Endodermal cell (in vitro differentiated cells): ENCODE measurements at regions not wholly inside any gene's neighbourhood (a gene's known extent, or its start where the extent isn't known, plus 50 kb on each side); places are given as distances from the start of the nearest gene placed in this dataset.
A peak's percentile ranks its signal among the peaks of the same experiment; 100 is the strongest.

ENCODE experiments used
- DNase-seq: peaks from one replicate; pipeline ENCODE4 v3.0.0-alpha.2; 2017
- H3K27ac ChIP-seq: 2 replicates; pipeline ENCODE4 v1.5.1; 2013; ENCODE audit warnings: mild to moderate bottlenecking, low read depth, low read length, moderate library complexity
- H3K27me3 ChIP-seq: 2 replicates; pipeline ENCODE4 v1.6.1; 2013; ENCODE audit warnings: mild to moderate bottlenecking, low read length, moderate library complexity; ENCODE audit not compliant: insufficient read depth, control insufficient read depth, poor library complexity, severe bottlenecking
- H3K36me3 ChIP-seq: 2 replicates; pipeline ENCODE4 v1.7.0; 2013; ENCODE audit warnings: mild to moderate bottlenecking, low read length, moderate library complexity; ENCODE audit not compliant: control insufficient read depth, insufficient read depth
- H3K4me1 ChIP-seq: one replicate; pipeline ENCODE4 v1.7.0; 2013; ENCODE audit warnings: low read length; ENCODE audit not compliant: control insufficient read depth, insufficient read depth
- H3K4me3 ChIP-seq: 2 replicates; pipeline ENCODE4 v1.5.1; 2013; ENCODE audit warnings: mild to moderate bottlenecking, low read length, moderate library complexity
- H3K9ac ChIP-seq: 2 replicates; pipeline ENCODE4 v1.6.1; 2013; ENCODE audit warnings: mild to moderate bottlenecking, low read length, moderate library complexity; ENCODE audit not compliant: poor library complexity, severe bottlenecking; ENCODE audit errors: extremely low read depth
- H3K9me3 ChIP-seq: 2 replicates; pipeline ENCODE4 v1.6.1; 2013; ENCODE audit warnings: mild to moderate bottlenecking, low read length, moderate library complexity; ENCODE audit not compliant: control insufficient read depth
- H3K27ac Mint-ChIP-seq: 2 replicates; pipeline ENCODE4 v1.8.0; 2020; ENCODE audit warnings: mixed read lengths
- H3K27me3 Mint-ChIP-seq: 2 replicates; pipeline ENCODE4 v1.8.0; 2021; ENCODE audit warnings: mild to moderate bottlenecking, mixed read lengths; ENCODE audit not compliant: insufficient read depth
- H3K36me3 Mint-ChIP-seq: 2 replicates; pipeline ENCODE4 v1.8.0; 2020; ENCODE audit warnings: low read depth, mixed read lengths
- H3K4me1 Mint-ChIP-seq: 2 replicates; pipeline ENCODE4 v1.8.0; 2020; ENCODE audit warnings: mixed read lengths
- H3K4me3 Mint-ChIP-seq: 2 replicates; pipeline ENCODE4 v1.8.0; 2020; ENCODE audit warnings: mild to moderate bottlenecking, moderate library complexity, mixed read lengths
- H3K9me3 Mint-ChIP-seq: 2 replicates; pipeline ENCODE4 v1.8.0; 2020; ENCODE audit warnings: mild to moderate bottlenecking, mixed read lengths
- CTCF ChIP-seq: fragments of 200-600 bp; sonication (generic); conservative IDR thresholded peaks from 2 replicates; pipeline ENCODE4 v1.5.0; 2021; ENCODE audit warnings: antibody characterized with exemption, mild to moderate bottlenecking
- WGBS, 2 experiments: methylation state at CpG; one replicate each; pipeline versions ENCODE4 v1.1.5 to v1.1.7; 2013; ENCODE audit warnings: missing lambda C conversion rate in 2 of 2, mixed read lengths in 1 of 2; ENCODE audit not compliant: insufficient coverage in 1 of 2, insufficient read length in 1 of 2; 5-methylcytosine and 5-hydroxymethylcytosine counted together

- Mint-ChIP-seq H3K4me1 (peaks cover 18% of the 10 kb centered on the region), H3K27ac (no peak overlapping the region), H3K27me3 (peaks cover 7% of the 10 kb centered on the region), H3K4me3 (no peak overlapping the region), H3K36me3 (no peaks in the 10 kb centered on the region), H3K9me3 (no peaks in the 10 kb centered on the region)
- TF ChIP-seq CTCF = no peak
- H3K9ac ChIP-seq = no peak overlapping the region
- H3K4me1 ChIP-seq = peaks cover 26% of the 10 kb centered on the region
- no peak for DNase-seq
- H3K27me3 ChIP-seq = no peaks in the 10 kb centered on the region
- no peak overlapping the region for H3K4me3 ChIP-seq
- no peaks in the 10 kb centered on the region for H3K9me3 ChIP-seq
- WGBS, 2 experiments = 93% methylated on average over 7 to 9 of the region's 9 CpGs
- H3K27ac ChIP-seq = no peak overlapping the region
- H3K36me3 ChIP-seq = no peaks in the 10 kb centered on the region
Measured at GRCh38 chr7:131802195-131802864, 245.9 kb upstream of the PODXL start.

DNA sequence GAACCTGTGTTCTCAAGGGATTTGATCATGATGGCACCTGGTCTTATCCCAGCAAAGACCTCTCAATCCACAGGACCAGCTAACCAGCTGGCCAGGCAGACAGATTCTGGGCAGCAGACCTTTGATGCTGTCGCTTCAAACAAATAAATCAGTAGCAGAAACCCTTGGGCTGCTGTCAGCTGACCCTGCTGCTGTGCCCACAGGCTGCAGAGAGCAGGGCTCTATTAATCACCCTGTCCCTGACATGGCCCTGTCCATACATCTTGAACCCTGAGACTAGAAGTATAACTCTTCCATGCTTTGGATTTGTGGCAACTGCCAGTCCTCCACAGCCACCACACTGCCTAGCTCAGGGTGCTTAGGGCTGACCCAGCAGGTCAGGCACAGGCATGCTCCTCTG lies 244.1 kb upstream of the PODXL start:
- 88% methylated on average over 1 of the region's 1 CpG; no CpG with 5 or more reads in 1 of the 2 experiments for WGBS, 2 experiments
- H3K27me3 Mint-ChIP-seq = peaks cover 4% of the 10 kb centered on the region
- H3K27me3 ChIP-seq = no peaks in the 10 kb centered on the region
- H3K36me3 ChIP-seq = no peaks in the 10 kb centered on the region
- no peak for DNase-seq
- H3K4me3 ChIP-seq = no peak overlapping the region
- peaks cover 24% of the 10 kb centered on the region for H3K4me1 Mint-ChIP-seq
- peak overlapping the region; percentile 36 for H3K9ac ChIP-seq
- H3K4me3 Mint-ChIP-seq = no peak overlapping the region
- H3K9me3 Mint-ChIP-seq = no peaks in the 10 kb centered on the region
- TF ChIP-seq CTCF = no peak
- no peaks in the 10 kb centered on the region for H3K36me3 Mint-ChIP-seq
- no peaks in the 10 kb centered on the region for H3K9me3 ChIP-seq
- H3K27ac Mint-ChIP-seq = no peak overlapping the region
- peaks cover 30% of the 10 kb centered on the region for H3K4me1 ChIP-seq
- no peak overlapping the region for H3K27ac ChIP-seq

DNA sequence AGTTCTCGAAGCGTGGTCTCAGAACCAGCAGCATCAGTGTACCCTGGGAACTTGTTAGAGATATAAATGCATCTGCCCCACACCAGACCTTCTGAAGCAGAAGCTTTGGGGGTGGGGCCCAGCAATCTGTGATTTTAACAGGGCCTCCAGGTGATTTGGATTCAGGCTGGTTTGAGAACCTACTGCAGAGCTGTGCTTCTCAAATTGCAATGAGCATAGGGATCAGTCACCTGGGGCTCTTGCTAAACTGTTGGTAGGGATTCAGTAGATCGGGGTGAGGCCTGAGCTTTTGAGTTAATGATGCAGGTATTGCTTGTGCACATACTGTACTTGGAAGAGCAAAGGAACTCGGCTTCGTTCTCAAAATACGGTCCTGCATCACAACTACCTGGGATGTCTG lies 243.6 kb upstream of the PODXL start:
- Histone ChIP-seq H3K9me3 (no peaks in the 10 kb centered on the region), H3K36me3 (no peaks in the 10 kb centered on the region), H3K27me3 (no peaks in the 10 kb centered on the region), H3K27ac (no peak overlapping the region), H3K9ac (peak overlapping the region; percentile 36), H3K4me1 (peaks cover 35% of the 10 kb centered on the region), H3K4me3 (peak overlapping the region; percentile 19)
- peaks cover 4% of the 10 kb centered on the region for H3K27me3 Mint-ChIP-seq
- peak overlapping the region; percentile 82 for H3K27ac Mint-ChIP-seq
- no peaks in the 10 kb centered on the region for H3K9me3 Mint-ChIP-seq
- peak overlapping the region; percentile 11 for H3K4me3 Mint-ChIP-seq
- no peaks in the 10 kb centered on the region for H3K36me3 Mint-ChIP-seq
- WGBS, 2 experiments = 87% methylated on average over 5 to 6 of the region's 6 CpGs
- H3K4me1 Mint-ChIP-seq = peaks cover 29% of the 10 kb centered on the region
- peak; percentile 54 for DNase-seq
- no peak for TF ChIP-seq CTCF
